Common myeloid progenitor, CD34-positive (primary cell): ENCODE measurements at regions not wholly inside any gene's neighbourhood (a gene's known extent, or its start where the extent isn't known, plus 50 kb on each side); places are given as distances from the start of the nearest gene placed in this dataset.
"Not testable (repeated sequence)": the region's sequence is repeated elsewhere in the genome, so short reads cannot be mapped to it uniquely, and the experiment has no call there.

ENCODE experiments used
- CTCF ChIA-PET: fragments of 350-600 bp; sonication (Branson Sonifier 250); formaldehyde crosslinking; loops from one replicate; lab custom pipeline; 2021; ENCODE audit warnings: antibody characterized with exemption; lab: Charles Lee
- POLR2A ChIA-PET: fragments of 350-600 bp; sonication (Branson Sonifier 250); formaldehyde crosslinking; loops from one replicate; lab custom pipeline; 2021; ENCODE audit warnings: antibody characterized with exemption; lab: Charles Lee
- DNase-seq, 3 donors: peaks; one replicate each; pipeline versions ENCODE4 v3.0.0 to v3.0.0-alpha.2; 2013
- H3K27ac ChIP-seq, 2 experiments: 1 replicate in 1 of 2; 2 replicates in 1 of 2; pipeline ENCODE4 v1.7.0; 2013; ENCODE audit warnings: inconsistent platforms in 2 of 2, low read length in 2 of 2, mild to moderate bottlenecking in 2 of 2, low read depth in 1 of 2, moderate library complexity in 1 of 2; ENCODE audit not compliant: severe bottlenecking in 2 of 2, insufficient read depth in 1 of 2, poor library complexity in 1 of 2
- H3K27me3 ChIP-seq, 5 experiments: replicated peaks in 2 of 5; 1 replicate in 3 of 5; 2 replicates in 2 of 5; pipeline versions ENCODE4 v1.6.1 to v1.7.0; 2013; ENCODE audit warnings: low read length in 4 of 5, mild to moderate bottlenecking in 2 of 5, moderate library complexity in 2 of 5, inconsistent platforms in 1 of 5; ENCODE audit not compliant: insufficient read depth in 5 of 5, control insufficient read depth in 4 of 5
- H3K36me3 ChIP-seq, 4 experiments: 1 replicate in 2 of 4; 2 replicates in 2 of 4; pipeline versions ENCODE4 v1.6.1 to v1.7.0; 2013; ENCODE audit warnings: low read length in 3 of 4, control low read depth in 1 of 4, mild to moderate bottlenecking in 1 of 4; ENCODE audit not compliant: control insufficient read depth in 4 of 4, insufficient read depth in 4 of 4
- H3K4me1 ChIP-seq, 4 experiments: 1 replicate in 3 of 4; 2 replicates in 1 of 4; pipeline versions ENCODE4 v1.6.1 to v1.7.1; 2013; ENCODE audit warnings: low read length in 3 of 4, mild to moderate bottlenecking in 3 of 4, control low read depth in 1 of 4, inconsistent platforms in 1 of 4, moderate library complexity in 1 of 4; ENCODE audit not compliant: control insufficient read depth in 4 of 4, insufficient read depth in 4 of 4; ENCODE audit errors: control extremely low read depth in 1 of 4
- H3K4me3 ChIP-seq, 7 experiments: 1 replicate in 4 of 7; 2 replicates in 3 of 7; pipeline versions ENCODE4 v1.5.1 to v1.7.0; 2013; ENCODE audit warnings: mild to moderate bottlenecking in 7 of 7, low read length in 6 of 7, moderate library complexity in 6 of 7, inconsistent platforms in 2 of 7, low read depth in 2 of 7, control low read depth in 1 of 7; ENCODE audit not compliant: insufficient read depth in 4 of 7, control insufficient read depth in 1 of 7; ENCODE audit errors: extremely low read depth in 1 of 7
- H3K9me3 ChIP-seq, 5 experiments: 1 replicate in 4 of 5; 2 replicates in 1 of 5; pipeline versions ENCODE4 v1.6.1 to v1.7.1; 2013; ENCODE audit warnings: low read length in 4 of 5, mild to moderate bottlenecking in 2 of 5, inconsistent platforms in 1 of 5, low read depth in 1 of 5, moderate library complexity in 1 of 5; ENCODE audit not compliant: control insufficient read depth in 4 of 5, insufficient read depth in 2 of 5; ENCODE audit errors: control extremely low read depth in 1 of 5
- WGBS: methylation state at CpG from one replicate; pipeline ENCODE4 v1.1.5; 2013; ENCODE audit not compliant: insufficient coverage; 5-methylcytosine and 5-hydroxymethylcytosine counted together

- Histone ChIP-seq H3K4me3 (no peak overlapping the region), H3K27me3 (peaks cover 0 to 3% (median 0%) of the 10 kb centered on the region in 5 experiments), H3K4me1 (no peaks in the 10 kb centered on the region), H3K9me3 (no peaks in the 10 kb centered on the region), H3K36me3 (no peaks in the 10 kb centered on the region), H3K27ac (no peak overlapping the region)
- DNase-seq = no peak
- ChIA-PET CTCF (interaction anchor here (1.5 kb wide), 1 partner anchor 11 kb away, joined by 3 read pairs; no protein-coding TSS in a partner anchor), POLR2A (no interaction called here)
- WGBS = 88% methylated on average over 4 of the region's 6 CpGs
Observed at GRCh38 chr14:49114161-49114893, 471.9 kb downstream of the RPS29 start.

DNA sequence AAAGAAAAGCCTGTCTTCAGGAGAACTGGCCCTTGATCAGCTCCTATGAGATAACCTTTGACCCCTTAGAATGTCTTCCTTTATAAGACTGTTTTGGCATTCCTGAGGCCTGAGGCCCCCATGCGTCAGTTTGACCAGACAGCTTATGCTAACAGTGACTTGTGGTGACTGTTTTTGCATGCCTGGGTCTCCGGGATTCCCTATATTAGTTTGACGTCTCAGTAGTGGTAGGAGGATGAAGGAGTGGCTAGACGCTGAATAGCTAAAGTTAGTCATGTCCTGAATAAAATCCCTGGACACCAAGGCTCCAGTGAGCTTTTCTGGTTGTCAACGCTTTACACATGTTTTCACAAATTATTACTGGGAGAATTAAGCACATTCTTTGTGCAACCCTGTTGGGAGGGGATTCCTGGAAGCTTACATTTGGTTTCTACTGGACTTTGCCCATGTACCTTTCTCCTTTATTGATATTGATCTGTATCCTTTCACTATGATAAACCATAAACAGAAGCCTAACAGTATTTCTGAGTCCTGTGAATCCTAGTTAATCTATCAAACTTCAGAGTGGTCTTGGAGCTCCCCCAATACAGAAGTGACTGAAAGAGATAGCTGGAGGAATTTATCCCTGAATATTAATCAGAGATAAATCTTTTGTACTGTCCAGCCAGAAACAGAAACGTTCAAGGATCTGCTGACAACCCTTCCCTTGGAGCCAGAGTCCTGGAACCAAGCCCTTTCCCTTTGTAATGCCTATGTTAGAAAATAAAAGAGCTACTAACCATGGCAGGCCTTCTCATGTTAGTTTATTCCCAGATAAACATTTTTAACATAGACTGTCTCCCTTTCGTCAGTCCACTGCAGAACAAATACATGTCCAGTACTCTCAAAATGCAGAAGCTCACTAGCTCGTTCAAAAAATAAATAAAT is 479.2 kb downstream of the RPS29 start:
- ChIA-PET POLR2A (no interaction called here), CTCF (no interaction called here)
- no peak for DNase-seq
- no peak overlapping the region for H3K27ac ChIP-seq
- no peaks in the 10 kb centered on the region for H3K4me1 ChIP-seq
- no peaks in the 10 kb centered on the region for H3K9me3 ChIP-seq
- no peaks in the 10 kb centered on the region for H3K27me3 ChIP-seq
- H3K36me3 ChIP-seq = no peaks in the 10 kb centered on the region
- H3K4me3 ChIP-seq = no peak overlapping the region
- 96% methylated on average over 7 of the region's 8 CpGs for WGBS

GRCh38 chr14:49105956-49106355 is 480.2 kb downstream of the RPS29 start:
- no CpG with 5 or more reads among the region's 1 CpG for WGBS
- no peaks in the 10 kb centered on the region for H3K9me3 ChIP-seq
- H3K4me1 ChIP-seq = no peaks in the 10 kb centered on the region
- CTCF ChIA-PET = no interaction called here
- no peak overlapping the region for H3K4me3 ChIP-seq
- H3K27me3 ChIP-seq = no peaks in the 10 kb centered on the region
- no peak for DNase-seq
- POLR2A ChIA-PET = no interaction called here
- H3K27ac ChIP-seq = no peak overlapping the region
- no peaks in the 10 kb centered on the region for H3K36me3 ChIP-seq

- H3K27me3 ChIP-seq = no peaks in the 10 kb centered on the region
- H3K4me1 ChIP-seq = no peaks in the 10 kb centered on the region
- ChIA-PET POLR2A (no interaction called here), CTCF (no interaction called here)
- H3K4me3 ChIP-seq = no peak overlapping the region
- no peak for DNase-seq
- H3K36me3 ChIP-seq = no peaks in the 10 kb centered on the region
- H3K9me3 ChIP-seq = no peaks in the 10 kb centered on the region
- H3K27ac ChIP-seq = no peak overlapping the region
- WGBS = no CpG with 5 or more reads among the region's 4 CpGs
Observed at GRCh38 chr14:49105512-49105911, 480.7 kb downstream of the RPS29 start.

DNA sequence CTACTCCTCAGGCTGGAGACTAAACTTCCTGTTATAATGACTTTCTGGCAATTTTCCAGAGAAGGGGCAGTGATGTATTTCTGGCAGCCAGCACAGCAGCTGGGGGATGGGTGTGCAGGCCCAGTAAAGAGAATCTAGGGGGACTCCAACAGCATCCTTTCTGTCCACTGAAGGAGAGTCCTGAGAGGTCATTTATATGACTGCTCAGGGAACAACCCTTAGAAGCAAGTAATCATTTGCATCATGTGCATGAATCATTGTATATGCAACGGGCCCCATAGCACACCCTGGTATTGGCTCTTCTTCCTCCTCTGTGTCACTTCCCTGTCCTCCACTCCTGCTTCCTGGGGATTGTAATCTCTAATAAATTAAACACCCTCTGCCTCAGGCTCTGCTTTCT is 493.8 kb downstream of the RPS29 start:
- Histone ChIP-seq H3K9me3 (no peaks in the 10 kb centered on the region), H3K4me1 (no peaks in the 10 kb centered on the region), H3K27me3 (no peaks in the 10 kb centered on the region), H3K27ac (no peak overlapping the region), H3K36me3 (no peaks in the 10 kb centered on the region), H3K4me3 (no peak overlapping the region)
- ChIA-PET CTCF (no interaction called here), POLR2A (no interaction called here)
- no peak for DNase-seq
- WGBS = 75% methylated on average over 1 of the region's 1 CpG

- CTCF ChIA-PET = no interaction called here
- H3K4me3 ChIP-seq = no peak overlapping the region
Observed at GRCh38 chr14:49089107-49089506, 497.1 kb downstream of the RPS29 start.

GRCh38 chr14:49073292-49073691 is 512.9 kb downstream of the RPS29 start:
- CTCF ChIA-PET, H3K36me3 ChIP-seq, H3K27ac ChIP-seq, H3K4me1 ChIP-seq, H3K27me3 ChIP-seq, POLR2A ChIA-PET, DNase-seq, H3K9me3 ChIP-seq, H3K4me3 ChIP-seq: not testable (repeated sequence)

More at GRCh38 chr14:49089107-49089506, 497.1 kb downstream of the RPS29 start:
- Histone ChIP-seq H3K27ac (no peak overlapping the region), H3K27me3 (no peaks in the 10 kb centered on the region), H3K36me3 (no peaks in the 10 kb centered on the region), H3K4me1 (no peaks in the 10 kb centered on the region), H3K9me3 (no peaks in the 10 kb centered on the region)
- no peak for DNase-seq
- no CpG with 5 or more reads among the region's 3 CpGs for WGBS
- POLR2A ChIA-PET = interaction anchor here (0.5 kb wide), 1 partner anchor 80 kb away, joined by 5 read pairs; no protein-coding TSS in a partner anchor
